ENCODE measurements at regions not wholly inside any gene's neighbourhood (a gene's known extent, or its start where the extent isn't known, plus 50 kb on each side); places are given as distances from the start of the nearest gene placed in this dataset.
A peak's percentile ranks its signal among the peaks of the same experiment; 100 is the strongest.
"Not testable (repeated sequence)": the region's sequence is repeated elsewhere in the genome, so short reads cannot be mapped to it uniquely, and the experiment has no call there.

- no peak for DNase-seq
Measured at GRCh38 chr5:118173340-118173739, 815.0 kb downstream of the DTWD2 start.

GRCh38 chr5:118165619-118166018 lies 822.7 kb downstream of the DTWD2 start:
- no peak for DNase-seq

GRCh38 chr5:118156181-118156580 lies 832.2 kb downstream of the DTWD2 start:
- DNase-seq, result no peak

- DNase-seq, result no peak
Measured at GRCh38 chr5:118146824-118147223, 841.5 kb downstream of the DTWD2 start.

- peak in 1 of 3 experiments; percentile 4 for DNase-seq
Measured at GRCh38 chr5:118144540-118144939, 843.8 kb downstream of the DTWD2 start.

GRCh38 chr5:118139361-118139760 lies 849.0 kb downstream of the DTWD2 start:
- DNase-seq, result no peak

GRCh38 chr5:118126159-118126558 lies 862.2 kb downstream of the DTWD2 start:
- no peak for DNase-seq

- no peak for DNase-seq
Measured at GRCh38 chr5:118125687-118126086, 862.7 kb downstream of the DTWD2 start.

GRCh38 chr5:118121258-118121657 lies 867.1 kb downstream of the DTWD2 start:
- no peak for DNase-seq

- no peak for DNase-seq
Measured at GRCh38 chr5:118115791-118116190, 872.6 kb downstream of the DTWD2 start.

GRCh38 chr5:118111956-118112355 lies 876.4 kb downstream of the DTWD2 start:
- DNase-seq, result no peak

- DNase-seq, result not testable (repeated sequence)
Measured at GRCh38 chr5:118107246-118107645, 881.1 kb downstream of the DTWD2 start.

GRCh38 chr5:118098716-118099115 lies 889.6 kb downstream of the DTWD2 start:
- no peak for DNase-seq

- DNase-seq, result peak in 1 of 3 experiments; percentile 0
Measured at GRCh38 chr5:118095115-118095514, 893.2 kb downstream of the DTWD2 start.

GRCh38 chr5:118088448-118088847 lies 899.9 kb downstream of the DTWD2 start:
- no peak for DNase-seq

- DNase-seq, result no peak
Measured at GRCh38 chr5:118076490-118076889, 911.9 kb downstream of the DTWD2 start.

- no peak for DNase-seq
Measured at GRCh38 chr5:118070041-118070440, 918.3 kb downstream of the DTWD2 start.

GRCh38 chr5:118069452-118069851 lies 918.9 kb downstream of the DTWD2 start:
- DNase-seq, result peak in 1 of 3 experiments; percentile 17

- no peak for DNase-seq
Measured at GRCh38 chr5:118068886-118069285, 919.5 kb downstream of the DTWD2 start.

GRCh38 chr5:118063836-118064235 lies 924.5 kb downstream of the DTWD2 start:
- not testable (repeated sequence) for DNase-seq

GRCh38 chr5:118060833-118061232 lies 927.5 kb downstream of the DTWD2 start:
- DNase-seq, result peak in 1 of 3 experiments; percentile 0

- DNase-seq, result no peak
Measured at GRCh38 chr5:118052503-118052902, 935.8 kb downstream of the DTWD2 start.

- DNase-seq, result no peak
Measured at GRCh38 chr5:118044169-118044568, 944.2 kb downstream of the DTWD2 start.

- no peak for DNase-seq
Measured at GRCh38 chr5:118043531-118043930, 944.8 kb downstream of the DTWD2 start.

GRCh38 chr5:118042076-118042475 lies 946.3 kb downstream of the DTWD2 start:
- DNase-seq, result peak in 1 of 3 experiments; percentile 1

- no peak for DNase-seq
Measured at GRCh38 chr5:118040496-118040895, 947.9 kb downstream of the DTWD2 start.

Measured in NCI-H1417 (cell line).